WI38 (cell line): ENCODE measurements at regions not wholly inside any gene's neighbourhood (a gene's known extent, or its start where the extent isn't known, plus 50 kb on each side); places are given as distances from the start of the nearest gene placed in this dataset.

ENCODE experiments used
- H3K4me3 ChIP-seq: 2 replicates; pipeline ENCODE4 v1.5.1; 2011; ENCODE audit warnings: low read depth, mild to moderate bottlenecking, control low read depth, low read length
- CTCF ChIP-seq: IDR thresholded peaks from 2 replicates; pipeline ENCODE4 v1.5.1; 2012; ENCODE audit warnings: low read depth, mild to moderate bottlenecking, control low read depth, low read length

- TF ChIP-seq CTCF, result no peak
- H3K4me3 ChIP-seq, result no peak overlapping the region
Observed at GRCh38 chr5:14942212-14942611, 70.6 kb upstream of the ANKH start.

DNA sequence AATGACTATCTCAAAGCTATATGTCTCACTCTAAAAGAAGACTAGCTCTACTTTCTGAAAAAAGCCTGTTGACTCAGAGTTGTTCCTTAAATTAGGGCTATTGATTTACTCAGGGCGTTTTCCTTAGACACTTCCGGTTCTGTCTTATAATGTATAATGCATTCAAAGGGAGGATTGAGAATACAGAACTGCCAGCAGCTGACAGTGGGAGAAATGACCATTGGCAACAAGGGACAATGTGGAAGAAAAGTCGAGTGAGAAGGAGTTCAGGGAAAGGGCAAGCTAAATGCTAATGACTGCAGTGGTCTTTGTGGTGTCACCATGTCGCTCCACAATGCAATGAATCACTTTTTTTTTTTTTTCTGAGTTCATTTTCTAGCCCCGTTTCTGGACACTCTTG lies 65.7 kb upstream of the ANKH start:
- no peak for TF ChIP-seq CTCF

GRCh38 chr5:14936588-14936987 lies 65.0 kb upstream of the ANKH start:
- TF ChIP-seq CTCF, result no peak
- no peak overlapping the region for H3K4me3 ChIP-seq

More for the DNA sequence above, 65.7 kb upstream of the ANKH start:
- no peak overlapping the region for H3K4me3 ChIP-seq

DNA sequence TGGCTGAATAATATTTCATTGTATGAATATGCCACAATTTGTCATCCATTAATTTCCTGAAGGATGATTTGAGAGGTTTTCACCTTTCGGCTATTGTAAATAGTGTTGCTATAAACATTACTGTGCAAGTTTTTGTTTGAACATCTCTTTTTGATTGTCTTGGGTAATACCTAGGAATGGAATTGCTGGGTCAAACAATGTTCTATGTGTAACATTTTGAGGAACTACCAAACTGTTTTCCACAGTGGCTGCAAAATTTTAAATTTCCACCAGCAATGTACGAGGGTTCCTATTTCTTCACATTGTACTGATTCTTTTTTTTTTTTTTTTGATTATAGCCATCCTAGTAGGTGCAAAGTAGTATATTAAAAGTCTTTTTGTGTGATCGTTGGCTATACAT lies 63.8 kb upstream of the ANKH start:
- TF ChIP-seq CTCF, result no peak
- H3K4me3 ChIP-seq, result no peak overlapping the region

GRCh38 chr5:14932902-14933469 lies 61.4 kb upstream of the ANKH start:
- no peak for TF ChIP-seq CTCF

DNA sequence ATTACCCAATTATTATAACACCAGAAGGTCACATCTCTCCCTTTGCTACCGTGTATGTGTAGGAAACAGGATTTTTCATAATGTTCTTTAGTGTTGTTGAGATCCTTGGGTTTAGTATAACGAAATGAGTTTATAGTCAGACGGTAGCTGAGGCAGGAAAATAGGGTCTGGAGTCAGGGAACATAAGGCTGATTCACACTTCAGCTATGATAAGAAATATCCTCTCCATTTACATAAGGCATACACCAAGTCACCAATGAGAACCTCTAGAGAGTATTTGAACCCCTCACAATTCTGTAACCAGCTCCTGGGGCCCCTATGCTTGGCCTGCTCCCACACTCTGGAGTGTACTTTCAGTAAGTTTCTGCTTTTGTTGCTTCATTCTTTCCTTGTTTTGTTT lies 58.9 kb upstream of the ANKH start:
- no peak for TF ChIP-seq CTCF
- no peak overlapping the region for H3K4me3 ChIP-seq

More at GRCh38 chr5:14932902-14933469, 61.4 kb upstream of the ANKH start:
- H3K4me3 ChIP-seq, result no peak overlapping the region

DNA sequence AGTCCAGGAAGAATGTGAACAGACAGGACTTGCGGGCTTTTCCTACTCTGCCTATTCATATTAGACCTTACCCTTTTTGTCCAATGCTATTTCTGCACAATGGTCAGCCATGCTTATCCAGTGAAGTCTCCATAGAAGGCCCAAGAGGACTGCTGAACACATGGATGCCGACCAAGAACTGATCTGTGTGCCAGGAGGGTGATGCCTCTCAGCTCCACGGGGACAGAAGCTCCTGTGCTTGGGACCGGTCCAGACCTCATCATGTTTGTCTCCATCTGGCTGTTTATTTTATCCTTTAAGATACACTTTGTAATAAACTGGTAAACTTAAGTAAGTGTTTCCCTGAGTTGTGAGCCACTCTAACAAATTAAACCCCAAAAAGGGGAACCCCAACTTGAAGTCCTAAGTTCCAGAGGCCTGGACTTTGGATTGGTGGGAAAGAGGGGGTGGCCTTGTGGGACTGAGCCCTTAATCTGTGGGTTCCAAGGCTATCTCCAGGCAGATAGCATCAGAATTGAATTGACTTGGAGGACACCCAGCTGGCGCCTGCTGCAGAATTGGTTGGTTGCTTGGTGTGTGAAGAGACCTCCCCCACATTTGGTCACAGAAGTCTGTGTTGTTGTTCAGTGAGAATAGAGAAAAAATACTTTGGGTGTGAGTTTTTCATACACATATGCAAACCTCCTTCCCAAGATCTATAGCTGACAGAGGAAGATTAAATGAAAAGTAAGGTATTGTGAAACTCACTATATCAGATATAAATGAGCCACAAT lies 57.9 kb upstream of the ANKH start:
- TF ChIP-seq CTCF, result no peak
- no peak overlapping the region for H3K4me3 ChIP-seq
